Stimulated activated naive CD4-positive, alpha-beta T cell (primary cell): ENCODE measurements at regions not wholly inside any gene's neighbourhood (a gene's known extent, or its start where the extent isn't known, plus 50 kb on each side); places are given as distances from the start of the nearest gene placed in this dataset.

Experiments
- DNase-seq, 6 experiments: peaks; one replicate each; lab custom pipeline; 2025; lab: John Stamatoyannopoulos, UW

DNA sequence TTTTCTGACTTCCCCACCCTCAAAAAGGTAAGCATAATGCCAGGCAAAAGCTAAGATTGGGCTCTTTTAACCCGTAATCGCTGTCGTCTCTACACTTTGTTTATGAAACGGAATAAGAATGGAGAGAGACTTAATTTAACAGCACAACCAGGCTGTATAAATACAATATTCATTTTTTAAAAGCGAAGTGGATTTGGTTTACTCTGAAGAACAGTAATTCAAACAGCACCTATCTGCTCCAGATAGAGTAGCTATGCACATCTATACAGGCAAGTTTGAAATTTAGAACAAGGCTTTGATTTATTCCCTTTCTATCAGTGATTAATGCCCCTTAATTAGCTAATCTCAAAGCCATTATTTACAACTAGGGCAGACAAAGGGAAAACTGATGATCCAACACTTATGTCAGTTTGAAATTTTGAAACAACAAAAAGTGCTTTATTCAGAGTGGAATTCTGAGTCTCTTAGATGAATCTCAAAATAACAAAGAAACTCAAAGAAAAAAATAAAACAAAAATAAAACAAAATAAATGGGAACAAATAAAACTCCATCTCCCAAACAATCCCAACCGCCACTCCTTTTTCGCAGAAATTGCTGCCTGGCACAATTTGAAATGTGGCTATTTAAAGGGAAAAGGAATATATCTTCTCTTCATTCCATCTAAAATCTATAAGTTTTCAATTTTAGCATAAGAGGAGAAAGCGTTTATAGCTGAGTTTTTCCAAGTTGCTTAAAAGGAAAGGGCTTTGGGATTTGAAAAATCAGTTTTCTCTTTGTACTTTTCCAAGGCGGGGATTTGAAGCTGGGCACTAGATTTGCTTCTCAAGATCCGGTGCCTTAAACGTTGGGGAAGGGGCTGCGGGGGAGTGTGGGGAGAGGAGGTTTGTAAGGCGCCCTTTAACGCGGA, 298.6 kb downstream of the PARP8 start:
- no peak for DNase-seq

DNA sequence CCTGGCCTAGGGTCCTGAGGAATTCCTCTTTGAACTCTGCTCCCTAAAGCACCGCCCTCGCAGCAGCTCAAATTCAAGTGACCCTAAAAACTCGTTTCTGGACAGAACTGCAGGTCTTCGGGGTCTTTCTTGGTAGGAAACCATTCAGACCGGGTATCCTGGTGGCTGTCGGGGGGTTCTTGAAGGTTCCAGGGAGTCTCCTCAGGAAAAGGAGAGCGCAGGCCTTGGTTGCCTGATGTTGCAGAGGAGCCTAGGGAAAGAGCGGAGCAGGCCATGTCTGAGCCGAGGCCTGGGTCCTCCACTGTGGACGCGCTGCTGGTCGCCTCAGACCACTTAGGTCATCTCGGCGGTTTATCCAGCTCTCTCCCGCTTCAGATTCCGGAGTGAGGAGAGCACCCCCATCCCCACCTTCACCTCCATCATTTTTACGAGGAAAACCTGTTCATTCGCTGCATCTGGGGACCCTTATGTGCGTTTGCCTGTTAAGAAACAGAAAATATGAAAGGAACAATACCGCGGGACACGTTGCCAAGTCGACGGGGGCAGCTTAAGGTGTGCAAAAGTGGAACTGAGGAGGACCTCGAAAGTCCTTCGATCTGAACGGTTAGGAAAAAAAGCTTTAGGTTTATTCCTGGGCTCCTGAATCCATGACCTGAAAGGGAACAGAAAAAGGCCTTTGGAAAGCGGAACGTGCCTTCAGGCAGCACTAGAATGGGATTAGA, 299.4 kb downstream of the PARP8 start:
- no peak for DNase-seq

DNA sequence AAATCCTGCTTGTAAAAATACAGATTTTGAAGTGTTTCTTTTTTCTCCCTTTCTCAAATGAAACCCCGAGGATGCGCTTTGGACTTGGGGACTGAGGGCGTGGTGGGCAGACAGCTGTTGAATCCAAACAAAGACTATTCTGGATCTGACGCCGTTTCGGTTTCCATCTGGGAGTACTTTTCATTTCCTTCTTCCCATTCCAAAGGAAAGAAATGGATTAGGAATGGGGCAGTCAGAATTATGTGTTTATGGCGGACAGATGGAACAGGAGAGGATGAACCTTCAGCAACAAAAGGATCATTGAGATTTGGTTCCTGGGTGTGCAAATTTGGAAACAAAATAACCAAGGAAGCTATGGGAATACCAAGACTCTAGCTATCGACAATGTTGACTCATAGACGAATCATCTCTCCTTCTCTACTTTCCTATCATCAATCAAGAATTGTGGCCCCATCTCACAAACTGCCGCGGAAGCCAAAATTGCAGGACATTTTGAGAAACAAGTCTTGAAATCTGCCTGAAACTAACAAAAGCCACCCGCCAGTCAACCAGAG, 300.6 kb downstream of the PARP8 start:
- DNase-seq = no peak

DNA sequence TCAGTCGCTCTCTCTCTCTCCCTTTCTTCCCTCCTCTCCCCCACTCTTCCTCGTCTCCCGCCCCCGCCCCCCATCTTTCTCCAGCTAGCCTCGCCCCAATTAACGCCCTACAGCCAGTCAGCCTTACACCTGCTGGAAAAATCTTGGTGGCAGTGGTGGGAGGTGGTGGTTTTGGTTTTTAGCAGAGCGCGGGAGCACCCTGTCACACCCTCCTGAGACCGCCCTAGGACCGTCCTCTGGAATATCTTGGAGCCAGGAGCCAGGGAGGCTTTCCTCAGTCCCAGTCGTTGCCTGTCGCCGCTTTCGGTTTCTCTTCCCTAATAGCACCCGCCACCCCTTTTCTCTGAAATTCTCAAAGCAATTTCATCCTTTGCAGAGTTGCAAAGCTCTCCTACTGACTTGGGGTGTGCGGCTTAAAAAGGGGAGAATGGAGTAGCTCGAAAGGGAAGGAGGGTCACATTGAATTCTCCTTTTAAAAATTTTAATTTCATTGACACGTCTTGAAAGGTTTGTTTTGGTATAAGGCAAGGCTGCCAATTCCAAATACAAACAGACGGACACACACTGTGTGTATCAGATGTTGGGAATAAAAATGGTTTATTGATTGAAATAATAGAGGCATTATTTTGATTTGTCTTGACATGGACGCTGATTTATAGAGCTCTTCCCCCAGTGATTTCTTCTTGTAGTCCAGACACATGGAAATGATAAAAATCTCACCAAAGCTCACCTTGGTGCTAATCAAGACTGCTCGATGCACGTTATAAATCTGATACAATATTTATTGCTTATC, 301.3 kb downstream of the PARP8 start:
- DNase-seq = no peak

DNA sequence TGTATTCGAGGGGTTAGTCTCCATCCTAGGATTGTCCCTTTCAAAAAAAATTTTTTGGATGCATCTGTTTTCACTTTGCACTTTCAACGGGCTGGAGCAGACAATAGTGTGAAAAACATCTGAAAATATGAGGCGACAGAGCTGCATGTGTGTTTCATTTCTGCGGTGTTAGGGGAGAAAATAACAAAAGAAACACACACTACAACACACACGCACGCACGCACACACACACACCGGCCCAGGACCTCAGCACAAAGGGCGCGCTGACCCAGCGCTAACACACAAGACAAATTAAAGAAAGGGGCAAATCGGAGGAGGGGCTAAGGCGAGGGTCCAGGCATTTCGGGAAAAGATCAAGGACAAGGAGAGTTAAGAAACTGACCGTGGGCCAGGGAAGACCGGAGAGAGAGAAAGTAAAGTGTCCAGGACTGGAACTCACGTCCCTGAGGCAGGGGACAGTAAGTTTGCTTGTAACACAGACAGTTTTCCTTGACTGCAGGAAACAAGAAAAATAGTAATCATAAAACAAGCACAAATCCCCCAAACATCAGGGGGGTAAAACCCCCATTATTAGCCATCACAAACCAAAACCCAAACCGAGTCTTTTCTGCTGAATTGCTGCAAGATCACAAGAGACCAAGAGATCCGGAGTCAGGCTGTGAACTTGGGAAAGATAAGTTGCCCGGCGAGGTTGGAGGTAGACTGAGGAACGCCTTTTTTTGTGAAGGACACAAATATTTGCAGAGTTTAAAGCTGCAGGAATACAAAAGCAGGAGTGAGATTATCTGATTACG, 302.1 kb downstream of the PARP8 start:
- DNase-seq = no peak

DNA sequence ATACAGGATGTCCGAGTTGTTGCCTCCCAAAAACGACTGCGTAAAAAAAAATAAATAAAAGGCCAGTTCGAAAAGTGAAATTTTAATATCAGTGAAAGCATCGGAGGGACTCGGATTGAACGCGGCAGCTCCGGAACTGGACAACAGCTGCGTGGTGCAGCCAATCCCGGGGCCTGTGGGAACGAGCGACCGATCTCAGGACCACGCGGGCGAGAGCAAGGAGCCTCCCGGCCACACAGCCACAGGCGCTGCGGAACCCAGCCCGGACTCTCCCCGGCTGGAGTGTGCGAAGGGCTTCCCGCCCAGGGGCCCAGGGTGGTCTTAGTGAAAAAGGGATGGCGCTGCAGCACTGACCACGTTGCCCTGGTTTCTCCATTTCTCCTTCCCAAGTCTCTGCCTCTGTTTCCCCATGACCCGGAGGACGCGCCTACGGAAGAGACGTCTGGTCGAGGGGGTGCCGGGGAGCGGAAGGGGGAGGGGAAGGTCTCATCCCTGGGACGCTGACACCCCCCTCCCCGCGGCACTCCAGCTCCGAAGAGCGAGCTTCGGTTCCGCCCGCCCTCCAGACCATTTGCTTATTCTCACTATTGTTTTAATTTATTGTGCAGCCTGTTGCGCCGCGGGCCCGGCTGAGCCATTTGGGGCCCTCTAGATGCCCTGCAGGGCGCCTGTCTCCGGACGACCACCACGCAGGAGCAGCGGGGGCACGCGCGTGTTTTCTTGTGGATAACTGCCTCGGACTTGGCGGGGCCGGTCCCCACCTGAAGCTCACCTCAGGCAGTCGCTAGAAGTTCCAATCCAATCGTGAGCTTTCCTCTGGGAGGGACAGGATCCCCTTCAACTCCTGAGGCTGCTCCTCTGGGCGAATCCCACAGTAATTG, 303.0 kb downstream of the PARP8 start:
- no peak for DNase-seq

DNA sequence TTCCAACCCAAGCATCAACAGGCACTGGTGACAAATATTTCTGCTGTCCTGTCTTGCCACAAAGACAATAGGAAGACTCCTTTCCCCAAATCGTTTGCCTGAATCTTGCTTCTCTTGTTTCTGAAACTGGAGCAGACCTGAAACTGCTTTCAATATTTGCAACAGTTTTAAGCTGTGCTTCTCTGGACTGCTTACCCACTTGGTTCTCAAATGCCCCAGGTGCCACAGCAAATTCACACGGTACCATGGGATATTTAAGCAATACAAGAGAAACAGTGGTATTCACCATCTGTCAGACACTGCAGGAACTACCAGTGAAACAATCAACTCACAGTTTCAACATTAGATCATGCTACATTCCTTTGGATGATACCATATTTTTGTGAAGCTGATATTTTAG, 309.4 kb downstream of the PARP8 start:
- no peak for DNase-seq

DNA sequence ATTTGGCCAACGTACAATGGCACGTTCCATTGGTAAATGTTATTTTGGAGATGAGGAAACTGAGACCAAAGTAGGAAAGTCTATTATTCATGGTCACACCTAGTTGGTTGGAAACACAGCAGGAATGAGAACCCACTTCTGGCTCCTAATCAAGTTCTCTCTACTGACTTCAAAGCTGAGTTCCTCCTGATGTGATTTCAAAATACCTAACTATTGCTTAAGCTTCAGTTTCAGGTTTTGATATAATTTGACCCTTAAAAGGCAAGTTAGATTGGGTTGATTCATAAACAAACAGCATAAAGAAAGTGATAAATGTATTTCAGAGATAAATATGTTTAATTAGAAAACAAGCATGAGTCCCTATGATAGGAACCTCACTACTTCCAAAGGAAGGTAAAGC, 312.5 kb downstream of the PARP8 start:
- no peak for DNase-seq

DNA sequence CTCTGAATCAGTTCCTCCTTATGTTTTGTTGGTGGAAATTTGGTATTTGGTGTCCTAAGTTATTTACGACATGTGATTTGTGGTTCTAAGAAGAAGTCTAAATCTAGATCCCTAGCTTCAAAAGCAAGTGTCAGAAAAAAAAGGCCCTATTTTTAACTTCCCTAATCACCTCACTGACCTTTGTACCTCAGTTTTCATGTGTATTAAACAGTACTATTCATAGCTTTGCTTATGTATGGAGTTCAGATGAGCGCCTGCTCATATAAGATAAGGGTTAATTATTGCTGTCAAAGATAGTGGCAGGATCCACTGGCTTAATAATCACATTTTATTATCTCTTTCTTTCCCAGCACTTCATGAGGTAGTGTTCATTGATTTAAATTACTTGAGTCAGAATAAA, 318.2 kb downstream of the PARP8 start:
- DNase-seq = no peak

DNA sequence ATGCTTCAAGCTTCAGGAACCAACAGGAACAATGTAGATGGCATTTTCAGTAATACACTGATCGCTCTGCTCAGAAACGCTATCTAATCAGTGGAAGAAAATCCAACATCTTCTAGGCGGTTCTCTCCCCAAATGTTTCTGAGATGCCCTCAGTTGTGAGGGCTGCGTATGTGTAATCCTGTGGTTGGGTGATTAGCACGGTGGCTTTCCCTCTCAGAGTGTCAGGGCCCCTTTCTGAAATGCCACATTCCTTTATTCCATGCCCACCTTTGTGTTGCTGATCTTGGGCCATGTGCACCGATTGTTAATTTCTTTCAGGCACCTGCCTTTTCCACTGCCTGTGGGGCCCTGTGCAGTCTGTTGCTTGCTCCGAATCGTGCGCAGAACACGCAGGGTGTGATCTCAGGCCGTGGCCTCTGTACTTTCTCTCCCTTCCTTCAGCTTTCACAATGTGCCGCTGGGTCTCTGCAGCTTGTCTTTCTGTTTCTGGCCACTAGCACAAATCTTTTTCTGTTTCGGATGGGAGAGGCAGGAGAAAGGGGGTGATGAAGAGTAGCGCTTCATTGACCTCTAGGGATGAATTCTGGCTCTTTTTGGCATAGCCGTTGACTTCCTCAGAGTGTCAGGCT, 324.0 kb downstream of the PARP8 start:
- no peak for DNase-seq

DNA sequence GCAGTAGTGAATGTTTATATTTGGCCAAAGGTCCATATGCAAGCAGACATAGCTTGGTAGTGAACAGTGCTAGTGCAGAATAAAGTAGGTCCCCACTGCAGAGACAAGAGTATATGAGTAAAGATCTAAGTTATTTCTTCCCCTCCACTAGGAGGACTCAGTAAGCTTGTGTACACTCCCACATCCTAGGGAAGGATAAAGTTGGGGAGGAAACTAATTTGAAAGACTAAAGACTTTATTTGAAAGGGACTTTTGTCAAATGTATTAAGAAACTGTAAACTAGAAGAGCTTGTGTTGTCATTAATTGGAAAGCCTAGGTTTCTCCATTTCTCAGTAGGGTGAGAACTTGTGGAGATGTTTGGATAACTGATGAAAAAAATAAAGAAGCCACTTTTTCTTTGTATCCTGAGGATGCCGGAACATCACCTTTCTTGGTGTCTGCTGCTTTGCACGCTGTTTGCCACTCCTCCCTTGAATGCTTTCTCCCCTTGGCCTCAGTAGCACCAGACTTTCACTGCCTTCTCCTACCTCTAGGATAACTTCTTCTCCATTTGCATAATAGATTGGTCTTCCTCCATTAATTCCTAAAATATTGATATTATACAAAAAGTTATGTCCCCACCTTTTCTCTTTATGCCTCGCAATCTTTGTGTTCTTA, 329.0 kb downstream of the PARP8 start:
- DNase-seq = no peak

DNA sequence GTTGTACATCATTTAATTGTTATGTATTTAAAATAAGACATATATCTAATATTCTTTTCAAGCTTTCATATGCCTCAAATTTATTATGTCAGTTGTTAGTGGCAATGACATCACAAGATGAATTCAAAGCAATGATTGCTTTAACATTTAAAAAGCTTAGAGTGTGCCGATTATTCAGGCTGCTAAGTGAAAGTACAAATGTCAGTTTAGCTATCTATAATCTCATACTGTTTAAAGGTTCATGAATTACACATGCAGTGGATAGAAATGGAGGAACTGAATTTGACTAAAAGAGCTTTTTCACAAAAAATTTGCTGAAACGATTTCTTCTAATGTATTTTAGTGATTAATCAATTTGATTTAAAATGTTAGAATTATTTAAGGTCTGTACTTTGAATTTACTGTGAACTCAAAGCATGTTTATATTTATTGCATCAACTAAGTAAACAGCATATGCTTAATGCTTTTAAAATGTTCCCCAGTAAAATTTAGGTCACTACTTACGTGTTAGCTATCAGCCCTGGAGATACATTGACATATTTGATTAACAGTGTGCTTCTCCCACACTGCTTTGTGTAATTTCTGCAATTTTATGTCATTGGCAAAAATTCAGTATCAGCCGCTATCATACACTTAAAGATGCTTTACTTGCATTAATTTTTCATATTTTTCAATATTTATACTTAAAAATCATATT, 334.9 kb downstream of the PARP8 start:
- no peak for DNase-seq

DNA sequence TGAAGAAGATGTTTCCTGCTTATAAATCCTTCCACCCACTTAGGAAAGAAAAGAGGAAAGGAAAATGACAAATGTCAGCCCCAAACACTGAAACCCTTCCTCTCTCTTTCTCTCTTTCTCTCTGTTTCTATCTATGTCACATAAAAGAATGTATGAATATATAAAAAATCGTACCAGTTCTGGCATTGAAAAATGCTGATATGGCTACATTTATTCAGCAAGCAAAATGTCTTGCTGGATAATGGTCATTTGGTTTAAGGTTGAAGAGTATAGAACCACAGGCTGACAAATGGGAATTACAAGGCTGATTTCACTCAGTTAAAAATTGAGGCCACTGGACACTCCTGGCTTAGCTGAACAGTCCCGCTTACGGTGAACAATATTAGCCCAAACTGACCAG, 335.9 kb downstream of the PARP8 start:
- no peak for DNase-seq

DNA sequence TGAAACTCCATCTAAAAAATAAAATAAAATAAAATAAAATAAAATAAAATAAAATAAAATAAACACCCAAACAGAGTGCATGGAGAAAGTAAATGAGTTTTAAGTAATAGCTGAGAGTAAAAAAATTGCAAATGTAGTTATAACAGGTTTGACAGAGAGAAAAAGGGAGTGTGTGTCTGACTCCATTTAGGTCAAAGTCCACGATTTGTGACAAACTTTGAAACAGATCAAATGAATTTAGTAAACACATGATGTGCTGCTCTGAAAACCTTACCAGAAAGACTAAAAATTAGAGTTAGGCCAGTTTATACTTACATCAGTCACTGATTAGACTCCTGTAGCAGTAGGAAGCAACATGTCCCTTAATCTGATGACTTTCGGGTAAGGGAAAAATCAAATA, 346.6 kb downstream of the PARP8 start:
- no peak for DNase-seq

DNA sequence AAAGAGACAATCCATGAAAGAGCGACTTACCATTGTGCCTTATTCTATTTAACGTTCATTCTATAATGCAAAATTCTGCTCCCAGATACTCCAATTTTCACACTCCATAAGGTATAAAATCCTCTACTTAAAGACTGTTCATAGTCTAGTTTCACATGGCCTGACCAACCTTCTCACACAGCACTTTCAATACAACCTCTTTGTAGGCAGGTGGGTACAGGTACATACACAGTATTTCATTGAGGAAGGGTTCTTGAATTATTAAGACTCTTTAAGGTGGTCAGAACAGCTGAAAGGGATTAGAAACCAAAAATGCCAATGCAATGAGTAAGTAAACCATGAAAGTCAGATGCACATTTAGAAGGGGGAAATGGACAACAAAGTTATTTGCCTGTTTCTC, 352.0 kb downstream of the PARP8 start:
- DNase-seq = no peak

DNA sequence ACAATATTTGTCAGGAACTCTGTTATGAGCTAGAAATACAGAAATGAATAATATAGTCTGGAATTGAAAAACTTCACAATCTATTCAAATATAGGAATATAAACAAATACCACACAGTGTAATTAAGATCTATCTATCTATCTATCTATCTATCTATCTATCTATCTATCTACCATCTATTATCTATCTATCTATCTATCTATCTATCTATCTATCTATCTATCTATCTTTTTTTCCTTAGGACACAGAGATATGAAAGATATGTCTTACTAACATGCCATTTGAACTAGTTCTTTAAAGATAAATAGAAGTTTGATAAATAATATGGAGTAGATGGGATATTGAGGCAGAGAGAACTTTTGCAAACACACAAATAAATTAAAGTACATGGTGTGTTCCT, 357.8 kb downstream of the PARP8 start:
- DNase-seq = no peak

DNA sequence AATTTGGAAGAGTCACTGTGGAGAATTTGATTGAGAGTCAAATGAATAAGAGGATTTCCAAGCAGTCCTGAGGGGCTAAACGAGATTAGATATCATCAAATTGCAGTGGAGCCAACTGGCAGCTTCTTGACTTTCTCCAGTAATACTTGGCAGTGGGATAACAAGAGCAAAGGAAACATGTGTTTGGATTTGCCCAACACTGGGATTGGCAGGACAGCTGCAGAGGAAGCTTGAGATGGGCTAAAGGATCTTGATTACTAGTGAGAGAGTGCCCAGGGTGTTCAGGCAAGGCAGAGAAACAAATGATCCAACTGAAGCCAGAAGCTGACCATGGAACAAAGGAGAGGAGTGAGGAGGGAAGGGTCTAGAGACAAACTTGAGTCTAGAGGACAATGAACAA, 356.0 kb upstream of the ISL1 start:
- DNase-seq = no peak

DNA sequence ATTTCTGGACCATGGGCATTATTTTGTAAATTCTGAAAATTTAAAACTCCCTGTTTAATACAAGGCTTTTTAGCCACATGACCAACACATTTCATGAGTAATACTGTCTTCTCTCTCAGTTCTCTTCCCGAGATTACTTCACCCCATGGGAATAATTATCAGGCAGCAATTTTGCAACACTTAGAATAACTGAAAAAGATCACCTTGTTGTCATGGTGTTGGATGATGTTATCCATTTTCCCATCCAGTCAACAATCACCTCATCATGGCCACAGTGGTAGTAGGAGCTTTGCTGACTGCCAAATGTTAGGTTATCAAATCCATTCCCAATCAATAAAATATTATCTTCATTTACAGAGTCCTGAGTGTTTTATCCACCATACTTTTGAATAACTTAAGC, 354.9 kb upstream of the ISL1 start:
- no peak for DNase-seq

DNA sequence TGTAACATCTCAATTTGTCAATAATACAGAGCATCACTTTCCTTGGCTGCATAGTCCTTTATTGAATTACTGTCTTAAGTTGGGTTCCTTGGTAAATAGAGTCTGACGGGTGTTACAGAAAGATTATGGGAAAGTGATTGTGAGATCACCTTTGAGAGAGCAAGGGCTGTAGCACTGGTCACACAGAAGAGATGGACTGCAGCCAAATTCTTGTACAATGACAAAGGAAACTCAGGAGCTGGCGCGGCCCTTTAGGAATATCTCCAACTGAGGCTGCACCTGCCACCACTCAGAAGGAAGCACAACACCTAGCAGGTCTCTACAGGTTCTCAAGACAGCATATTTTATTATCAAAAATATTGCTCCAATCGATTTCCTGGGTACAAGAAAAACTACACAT, 350.0 kb upstream of the ISL1 start:
- DNase-seq = no peak
